Lung (tissue), 11 donors: ENCODE measurements at regions not wholly inside any gene's neighbourhood (a gene's known extent, or its start where the extent isn't known, plus 50 kb on each side); places are given as distances from the start of the nearest gene placed in this dataset.

ENCODE experiments used
- ATAC-seq: fragments of 200-7000 bp; cut with Tn5 transposase; one replicate; pipeline ENCODE4 v1.9.1; 2020; ENCODE audit warnings: moderate number of reproducible peaks; ENCODE audit not compliant: insufficient read depth, low FRiP score
- DNase-seq, 3 donors: peaks; one replicate each; pipeline ENCODE4 v3.0.0-alpha.2; 2013 to 2017
- H3K27ac ChIP-seq, 2 donors: one replicate each; pipeline ENCODE4 v1.5.1; 2013; ENCODE audit warnings: mild to moderate bottlenecking in 2 of 2, moderate library complexity in 2 of 2, control low read depth in 1 of 2, inconsistent platforms in 1 of 2, low read depth in 1 of 2, low read length in 1 of 2
- H3K27me3 ChIP-seq, 3 donors: one replicate each; pipeline ENCODE4 v1.5.1; 2013; ENCODE audit warnings: low read length in 2 of 3; ENCODE audit not compliant: control insufficient read depth in 3 of 3, insufficient read depth in 3 of 3
- H3K36me3 ChIP-seq, 4 donors: one replicate each; pipeline ENCODE4 v1.5.1; 2013; ENCODE audit warnings: low read length in 4 of 4, mild to moderate bottlenecking in 1 of 4, moderate library complexity in 1 of 4; ENCODE audit not compliant: control insufficient read depth in 4 of 4, insufficient read depth in 4 of 4
- H3K4me1 ChIP-seq, 5 donors: one replicate each; pipeline ENCODE4 v1.5.1; 2013; ENCODE audit warnings: low read length in 5 of 5, mild to moderate bottlenecking in 2 of 5, moderate library complexity in 1 of 5; ENCODE audit not compliant: control insufficient read depth in 5 of 5, insufficient read depth in 5 of 5
- H3K4me3 ChIP-seq: one replicate; pipeline ENCODE4 v1.5.1; 2013; ENCODE audit warnings: mild to moderate bottlenecking, control low read depth, moderate library complexity
- H3K9ac ChIP-seq, 2 donors: one replicate each; pipeline ENCODE4 v1.5.1; 2013; ENCODE audit warnings: low read length in 2 of 2, control low read depth in 1 of 2; ENCODE audit not compliant: insufficient read depth in 1 of 2
- H3K9me3 ChIP-seq, 4 donors: one replicate each; pipeline ENCODE4 v1.5.1; 2013; ENCODE audit warnings: low read length in 3 of 4, mild to moderate bottlenecking in 1 of 4, moderate library complexity in 1 of 4; ENCODE audit not compliant: control insufficient read depth in 4 of 4, insufficient read depth in 3 of 4
- WGBS, 2 donors: extraction: QIAGEN DNeasy Blood & Tissue Kit; methylation state at CpG; one replicate each; pipeline ENCODE4 v1.1.7; 2013; 5-methylcytosine and 5-hydroxymethylcytosine counted together
- TF ChIP-seq, protein P1 (sequence below): IDR thresholded peaks from 2 replicates; pipeline ENCODE4 v1.5.1; 2012; ENCODE audit warnings: mild to moderate bottlenecking; ENCODE audit errors: control extremely low read depth, extremely low read depth
- donor health status: control.
- donor health status: control.
- donor health status: Bipolar disorder and iron deficiency.
- donor health status: healthy.
- donor health status: DM: yes; HTN: yes; CAD: no.

DNA sequence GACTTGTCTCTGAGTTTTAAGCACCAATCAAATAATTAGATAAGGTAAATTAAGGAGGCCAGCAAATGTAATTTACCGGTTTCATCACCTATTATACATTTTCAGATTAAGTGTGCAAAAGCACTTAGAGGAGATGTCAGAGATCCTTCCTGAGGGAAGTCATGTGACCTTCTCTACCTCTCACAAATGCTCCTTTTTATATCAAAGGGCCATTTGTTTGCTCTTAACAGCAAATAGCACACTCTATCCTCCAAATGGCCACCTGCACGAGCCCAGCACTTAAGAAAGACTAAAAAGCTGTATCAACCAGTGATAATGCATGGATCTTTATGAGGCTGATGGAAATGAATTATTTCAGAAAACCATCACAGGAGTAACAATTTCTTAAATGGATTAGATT lies 149.4 kb downstream of the ELOVL4 start:
- ATAC-seq: no peak
- DNase-seq: no peak
- no peaks in the 10 kb centered on the region for H3K36me3 ChIP-seq
- H3K27ac ChIP-seq: no peak overlapping the region
- H3K4me1 ChIP-seq: peaks cover 0 to 6% (median 0%) of the 10 kb centered on the region in 5 donors
- WGBS, 2 donors: 67 to 79% methylated on average over 2 of the region's 2 CpGs
- H3K9me3 ChIP-seq: peaks cover 0 to 4% (median 0%) of the 10 kb centered on the region in 4 donors
- no peaks in the 10 kb centered on the region for H3K27me3 ChIP-seq
- H3K4me3 ChIP-seq: no peak overlapping the region
- TF ChIP-seq, protein P1, sequence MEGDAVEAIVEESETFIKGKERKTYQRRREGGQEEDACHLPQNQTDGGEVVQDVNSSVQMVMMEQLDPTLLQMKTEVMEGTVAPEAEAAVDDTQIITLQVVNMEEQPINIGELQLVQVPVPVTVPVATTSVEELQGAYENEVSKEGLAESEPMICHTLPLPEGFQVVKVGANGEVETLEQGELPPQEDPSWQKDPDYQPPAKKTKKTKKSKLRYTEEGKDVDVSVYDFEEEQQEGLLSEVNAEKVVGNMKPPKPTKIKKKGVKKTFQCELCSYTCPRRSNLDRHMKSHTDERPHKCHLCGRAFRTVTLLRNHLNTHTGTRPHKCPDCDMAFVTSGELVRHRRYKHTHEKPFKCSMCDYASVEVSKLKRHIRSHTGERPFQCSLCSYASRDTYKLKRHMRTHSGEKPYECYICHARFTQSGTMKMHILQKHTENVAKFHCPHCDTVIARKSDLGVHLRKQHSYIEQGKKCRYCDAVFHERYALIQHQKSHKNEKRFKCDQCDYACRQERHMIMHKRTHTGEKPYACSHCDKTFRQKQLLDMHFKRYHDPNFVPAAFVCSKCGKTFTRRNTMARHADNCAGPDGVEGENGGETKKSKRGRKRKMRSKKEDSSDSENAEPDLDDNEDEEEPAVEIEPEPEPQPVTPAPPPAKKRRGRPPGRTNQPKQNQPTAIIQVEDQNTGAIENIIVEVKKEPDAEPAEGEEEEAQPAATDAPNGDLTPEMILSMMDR: no peak
- no peak overlapping the region for H3K9ac ChIP-seq

DNA sequence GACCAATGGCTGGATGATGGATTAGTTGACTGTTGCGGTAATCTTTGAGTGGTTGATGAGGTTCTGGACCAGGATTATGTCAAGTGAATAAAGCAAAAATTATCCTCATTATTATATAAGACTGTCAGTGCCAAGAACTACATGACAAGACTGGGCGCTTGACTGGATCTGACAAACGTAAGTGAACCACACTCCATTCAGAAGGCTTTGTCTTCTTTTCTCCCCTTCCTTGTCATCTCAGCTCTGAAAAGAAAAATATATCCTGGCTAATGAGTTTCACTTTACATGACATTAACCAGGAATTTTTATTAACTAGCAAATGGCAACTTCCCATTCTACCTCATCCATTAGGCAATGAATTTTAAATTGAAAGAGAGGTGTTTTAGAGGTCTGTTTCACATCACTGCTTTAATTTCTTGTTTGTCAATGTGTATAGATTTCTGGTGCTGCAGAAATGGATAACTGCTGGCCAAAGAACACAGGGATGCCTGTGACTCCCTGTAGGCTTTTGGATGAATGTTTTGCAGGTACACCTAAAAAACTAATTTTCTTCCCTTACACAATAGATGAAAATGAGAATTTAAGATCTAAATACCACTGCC lies 150.1 kb downstream of the ELOVL4 start:
- TF ChIP-seq, protein P1: no peak
- no peaks in the 10 kb centered on the region for H3K36me3 ChIP-seq

DNA sequence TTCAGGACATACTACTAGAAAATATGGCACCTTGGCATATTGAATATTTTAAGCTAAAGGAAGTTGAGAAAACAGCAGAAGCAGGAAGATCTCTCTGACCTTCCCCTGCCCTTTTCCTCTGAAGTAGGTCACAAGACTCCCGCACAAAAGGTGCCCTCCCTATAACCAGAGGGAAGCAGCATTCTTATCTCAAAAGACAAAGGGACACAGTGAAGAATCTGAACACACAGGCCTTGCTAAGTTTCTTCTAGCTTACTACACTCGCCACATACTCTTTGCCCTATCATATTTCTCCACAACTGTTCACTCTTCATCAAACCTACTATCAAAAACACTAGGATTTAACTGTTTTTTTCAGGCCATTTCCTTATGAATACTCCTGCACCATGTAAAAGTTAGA lies 151.2 kb downstream of the ELOVL4 start:
- Histone ChIP-seq H3K27ac (no peak overlapping the region), H3K9ac (no peak overlapping the region), H3K27me3 (no peaks in the 10 kb centered on the region), H3K4me1 (no peaks in the 10 kb centered on the region), H3K4me3 (no peak overlapping the region), H3K9me3 (peaks cover 0 to 1% (median 0%) of the 10 kb centered on the region in 4 donors), H3K36me3 (no peaks in the 10 kb centered on the region)
- 65 to 69% methylated on average over 2 of the region's 2 CpGs for WGBS, 2 donors
- no peak for ATAC-seq
- no peak for DNase-seq
- TF ChIP-seq, protein P1: no peak

More for the DNA sequence above, 150.1 kb downstream of the ELOVL4 start:
- ATAC-seq (no peak), DNase-seq (no peak)
- Histone ChIP-seq H3K4me1 (peaks cover 0 to under 1% (median 0%) of the 10 kb centered on the region in 5 donors), H3K27me3 (no peaks in the 10 kb centered on the region), H3K9ac (no peak overlapping the region), H3K27ac (no peak overlapping the region), H3K9me3 (peaks cover 0 to 4% (median 0%) of the 10 kb centered on the region in 4 donors), H3K4me3 (no peak overlapping the region)
- 91 to 93% methylated on average over 3 of the region's 3 CpGs for WGBS, 2 donors

- WGBS, 2 donors: 87 to 97% methylated on average over 5 of the region's 5 CpGs
- no peak overlapping the region for H3K27ac ChIP-seq
- H3K4me1 ChIP-seq: no peaks in the 10 kb centered on the region
- no peak overlapping the region for H3K9ac ChIP-seq
- H3K9me3 ChIP-seq: no peaks in the 10 kb centered on the region
- H3K36me3 ChIP-seq: no peaks in the 10 kb centered on the region
- no peaks in the 10 kb centered on the region for H3K27me3 ChIP-seq
- DNase-seq: no peak
- ATAC-seq: no peak
- H3K4me3 ChIP-seq: no peak overlapping the region
- TF ChIP-seq, protein P1: no peak
Observed at GRCh38 chr6:79789896-79790295, 157.5 kb downstream of the ELOVL4 start.
